GM23338 (cell line): ENCODE measurements at regions not wholly inside any gene's neighbourhood (a gene's known extent, or its start where the extent isn't known, plus 50 kb on each side); places are given as distances from the start of the nearest gene placed in this dataset.

Experiments
- ATAC-seq: fragments of 200-7000 bp; cut with Tn5 transposase; 3 replicates; pipeline ENCODE4 v1.9.1; 2020
- DNase-seq: peaks from one replicate; pipeline ENCODE4 v3.0.0-alpha.2; 2015; ENCODE audit warnings: low spot score
- H2AFZ ChIP-seq: fragments of 200-600 bp; sonication (generic); 2 replicates; pipeline ENCODE4 v1.8.0; 2016; ENCODE audit warnings: antibody characterized with exemption, mild to moderate bottlenecking, moderate library complexity
- H3F3A ChIP-seq: fragments of 200-600 bp; sonication (generic); replicated peaks from 2 replicates; pipeline ENCODE4 v1.8.0; 2017; ENCODE audit warnings: antibody characterized with exemption, mixed run types, low read depth
- H3K27ac ChIP-seq: fragments of 200-600 bp; sonication (generic); 2 replicates; pipeline ENCODE4 v1.6.1; 2016; ENCODE audit warnings: low read depth
- H3K27me3 ChIP-seq: fragments of 200-600 bp; sonication (generic); 2 replicates; pipeline ENCODE4 v1.8.0; 2016; ENCODE audit warnings: mild to moderate bottlenecking, mixed run types, moderate library complexity; ENCODE audit not compliant: insufficient read depth
- H3K36me3 ChIP-seq: fragments of 200-600 bp; sonication (generic); 2 replicates; pipeline ENCODE4 v1.8.0; 2016; ENCODE audit warnings: mild to moderate bottlenecking; ENCODE audit not compliant: insufficient read depth
- H3K4me1 ChIP-seq: fragments of 200-600 bp; sonication (generic); 2 replicates; pipeline ENCODE4 v1.8.0; 2016; ENCODE audit warnings: mild to moderate bottlenecking, moderate library complexity; ENCODE audit not compliant: insufficient read depth
- H3K4me2 ChIP-seq: fragments of 200-600 bp; sonication (generic); 2 replicates; pipeline ENCODE4 v1.7.1; 2017; ENCODE audit warnings: mixed run types
- H3K4me3 ChIP-seq: fragments of 200-600 bp; sonication (generic); 2 replicates; pipeline ENCODE4 v1.6.1; 2016; ENCODE audit warnings: mixed run types
- H3K79me2 ChIP-seq: fragments of 200-600 bp; sonication (generic); replicated peaks from 2 replicates; pipeline ENCODE4 v1.8.0; 2017; ENCODE audit warnings: mild to moderate bottlenecking; ENCODE audit not compliant: insufficient read depth
- H3K9me2 ChIP-seq: fragments of 200-600 bp; sonication (generic); 2 replicates; pipeline ENCODE4 v1.8.0; 2017; ENCODE audit not compliant: insufficient read depth
- H4K20me1 ChIP-seq: fragments of 200-600 bp; sonication (generic); replicated peaks from 2 replicates; pipeline ENCODE4 v1.8.0; 2017; ENCODE audit warnings: mild to moderate bottlenecking; ENCODE audit not compliant: insufficient read depth
- H3K27ac Mint-ChIP-seq: 2 replicates; pipeline ENCODE4 v1.8.0; 2020; ENCODE audit warnings: inconsistent platforms, mild to moderate bottlenecking, moderate library complexity, mixed read lengths
- H3K27me3 Mint-ChIP-seq: 3 replicates; pipeline ENCODE4 v1.8.0; 2022; ENCODE audit warnings: low read depth, mild to moderate bottlenecking, moderate library complexity, mixed read lengths, inconsistent platforms; ENCODE audit not compliant: insufficient read depth, poor library complexity
- H3K36me3 Mint-ChIP-seq: 3 replicates; pipeline ENCODE4 v1.8.0; 2021; ENCODE audit warnings: low read depth, mild to moderate bottlenecking, inconsistent platforms, moderate library complexity, mixed read lengths
- H3K4me1 Mint-ChIP-seq: 3 replicates; pipeline ENCODE4 v1.8.0; 2020; ENCODE audit warnings: mild to moderate bottlenecking, inconsistent platforms, mixed read lengths
- H3K4me3 Mint-ChIP-seq: 3 replicates; pipeline ENCODE4 v1.8.0; 2021; ENCODE audit warnings: moderate library complexity, mild to moderate bottlenecking, inconsistent platforms, mixed read lengths
- H3K9me3 Mint-ChIP-seq: 3 replicates; pipeline ENCODE4 v1.8.0; 2020; ENCODE audit warnings: moderate library complexity, mild to moderate bottlenecking, inconsistent platforms, mixed read lengths
- EZH2 ChIP-seq: fragments of 200-600 bp; sonication (generic); IDR thresholded peaks from one replicate; pipeline ENCODE4 v1.8.0; 2017; ENCODE audit warnings: antibody characterized with exemption, mild to moderate bottlenecking, low read depth; ENCODE audit not compliant: unreplicated experiment
- EZH2phosphoT487 ChIP-seq: fragments of 200-600 bp; sonication (generic); IDR thresholded peaks from one replicate; pipeline ENCODE4 v1.8.1; 2018; ENCODE audit warnings: antibody characterized with exemption; ENCODE audit not compliant: unreplicated experiment
- POLR2AphosphoS5 ChIP-seq: IDR thresholded peaks from 2 replicates; pipeline ENCODE4 v1.6.1; 2016; ENCODE audit warnings: antibody characterized with exemption, low read depth
- REST ChIP-seq: IDR thresholded peaks from one replicate; pipeline ENCODE4 v1.6.1; 2018; ENCODE audit warnings: antibody characterized with exemption; ENCODE audit not compliant: unreplicated experiment
- ZNF331 ChIP-seq: fragments of 250-450 bp; sonication (Bioruptor Pico); IDR thresholded peaks from 2 replicates; pipeline ENCODE4 v1.5.0; 2020; ENCODE audit warnings: low read depth, mild to moderate bottlenecking, moderate library complexity
- ZNF462 ChIP-seq: fragments of 250-450 bp; sonication (Bioruptor Pico); IDR thresholded peaks from 2 replicates; pipeline ENCODE4 v1.5.0; 2020; ENCODE audit warnings: mild to moderate bottlenecking, moderate library complexity

- Mint-ChIP-seq H3K9me3 (no peaks in the 10 kb centered on the region), H3K4me3 (no peak overlapping the region), H3K4me1 (peaks cover 3% of the 10 kb centered on the region; the same call in 2 of the 3 replicates), H3K27me3 (no peaks in the 10 kb centered on the region), H3K27ac (no peak overlapping the region), H3K36me3 (no peaks in the 10 kb centered on the region)
- H3K4me1 ChIP-seq = 0 out of 2 replicates have a peak, but pooled peaks cover under 1% of the 10 kb centered on the region
- ATAC-seq (no peak), DNase-seq (no peak)
- H3K36me3 ChIP-seq = no peaks in the 10 kb centered on the region
- TF ChIP-seq POLR2AphosphoS5 (no peak), EZH2 (no peak), EZH2phosphoT487 (no peak), ZNF331 (CRISPR knock-in tag) (no peak), ZNF462 (no peak), REST (no peak)
- H3K4me3 ChIP-seq = no peak overlapping the region
- H3K27me3 ChIP-seq = no peaks in the 10 kb centered on the region
- H2AFZ ChIP-seq = no peak overlapping the region
- H4K20me1 ChIP-seq = no peaks in the 10 kb centered on the region
- H3K27ac ChIP-seq = no peak overlapping the region
- no peaks in the 10 kb centered on the region for H3K79me2 ChIP-seq
- H3K4me2 ChIP-seq = no peak overlapping the region
- no peaks in the 10 kb centered on the region; the same call in 1 of the 2 replicates for H3K9me2 ChIP-seq
- no peaks in the 10 kb centered on the region for H3F3A ChIP-seq
Measured at GRCh38 chr11:80733361-80733760, 1292.5 kb upstream of the TENM4 start.
